GM18499 (cell line): ENCODE measurements at regions not wholly inside any gene's neighbourhood (a gene's known extent, or its start where the extent isn't known, plus 50 kb on each side); places are given as distances from the start of the nearest gene placed in this dataset.
"Not testable (repeated sequence)": the region's sequence is repeated elsewhere in the genome, so short reads cannot be mapped to it uniquely, and the experiment has no call there.

Source experiments
- ATAC-seq: cut with Tn5 transposase; IDR thresholded peaks from one replicate; pipeline ENCODE4 v1.9.1; 2021; ENCODE audit warnings: moderate number of reproducible peaks; ENCODE audit not compliant: insufficient read depth, unreplicated experiment

- no peak for ATAC-seq
Observed at GRCh38 chr2:216970359-216970915, 110.6 kb upstream of the TNP1 start.

GRCh38 chr2:216967889-216968288 is 108.0 kb upstream of the TNP1 start:
- no peak for ATAC-seq

- no peak for ATAC-seq
Observed at GRCh38 chr2:216960671-216961268, 100.9 kb upstream of the TNP1 start.

- no peak for ATAC-seq
Observed at GRCh38 chr2:216959433-216959832, 99.6 kb upstream of the TNP1 start.

GRCh38 chr2:216956820-216957493 is 97.1 kb upstream of the TNP1 start:
- no peak for ATAC-seq

GRCh38 chr2:216951171-216951570 is 91.3 kb upstream of the TNP1 start:
- ATAC-seq: no peak

GRCh38 chr2:216950547-216950946 is 90.7 kb upstream of the TNP1 start:
- no peak for ATAC-seq

GRCh38 chr2:216949700-216950413 is 90.0 kb upstream of the TNP1 start:
- no peak for ATAC-seq

- ATAC-seq: no peak
Observed at GRCh38 chr2:216947055-216947454, 87.2 kb upstream of the TNP1 start.

GRCh38 chr2:216944733-216945132 is 84.9 kb upstream of the TNP1 start:
- ATAC-seq: no peak

GRCh38 chr2:216943109-216943508 is 83.2 kb upstream of the TNP1 start:
- ATAC-seq: no peak

- no peak for ATAC-seq
Observed at GRCh38 chr2:216942465-216942864, 82.6 kb upstream of the TNP1 start.

- ATAC-seq: no peak
Observed at GRCh38 chr2:216942016-216942415, 82.2 kb upstream of the TNP1 start.

- no peak for ATAC-seq
Observed at GRCh38 chr2:216936954-216937357, 77.1 kb upstream of the TNP1 start.

GRCh38 chr2:216934623-216935022 is 74.8 kb upstream of the TNP1 start:
- ATAC-seq: no peak

GRCh38 chr2:216934151-216934550 is 74.3 kb upstream of the TNP1 start:
- no peak for ATAC-seq

GRCh38 chr2:216932863-216933548 is 73.1 kb upstream of the TNP1 start:
- no peak for ATAC-seq

- no peak for ATAC-seq
Observed at GRCh38 chr2:216932113-216932862, 72.4 kb upstream of the TNP1 start.

GRCh38 chr2:216930716-216931115 is 70.9 kb upstream of the TNP1 start:
- ATAC-seq: no peak

- ATAC-seq: not testable (repeated sequence)
Observed at GRCh38 chr2:216929338-216929737, 69.5 kb upstream of the TNP1 start.
